Hippocampal formation (tissue), 2 donors: ENCODE measurements at regions not wholly inside any gene's neighbourhood (a gene's known extent, or its start where the extent isn't known, plus 50 kb on each side); places are given as distances from the start of the nearest gene placed in this dataset.

Experiments used
- DNase-seq, 2 donors: peaks; one replicate each; lab custom pipeline; 2025; lab: John Stamatoyannopoulos, UW

- no peak for DNase-seq
These were observed 129.0 kb upstream of the PRICKLE2 start for GRCh38 chr3:64354221-64354620.

- no peak for DNase-seq
These were observed 128.0 kb upstream of the PRICKLE2 start for GRCh38 chr3:64353226-64353625.

- no peak for DNase-seq
These were observed 127.3 kb upstream of the PRICKLE2 start for GRCh38 chr3:64352639-64352992.

GRCh38 chr3:64351713-64352638 lies 126.7 kb upstream of the PRICKLE2 start:
- no peak for DNase-seq

GRCh38 chr3:64349551-64349950 lies 124.3 kb upstream of the PRICKLE2 start:
- no peak for DNase-seq

GRCh38 chr3:64345371-64345770 lies 120.1 kb upstream of the PRICKLE2 start:
- DNase-seq, result no peak

- no peak for DNase-seq
These were observed 119.5 kb upstream of the PRICKLE2 start for GRCh38 chr3:64344721-64345207.

- DNase-seq, result no peak
These were observed 118.6 kb upstream of the PRICKLE2 start for GRCh38 chr3:64343689-64344430.

- DNase-seq, result no peak
These were observed 117.8 kb upstream of the PRICKLE2 start for GRCh38 chr3:64342940-64343688.

GRCh38 chr3:64341296-64341695 lies 116.0 kb upstream of the PRICKLE2 start:
- DNase-seq, result peak in 1 of 2 donors; percentile 27

GRCh38 chr3:64340641-64341101 lies 115.4 kb upstream of the PRICKLE2 start:
- no peak for DNase-seq

GRCh38 chr3:64336488-64336887 lies 111.2 kb upstream of the PRICKLE2 start:
- DNase-seq, result no peak

- DNase-seq, result no peak
These were observed 107.4 kb upstream of the PRICKLE2 start for GRCh38 chr3:64332459-64333350.

- DNase-seq, result no peak
These were observed 106.3 kb upstream of the PRICKLE2 start for GRCh38 chr3:64331605-64332004.

GRCh38 chr3:64329037-64329436 lies 103.8 kb upstream of the PRICKLE2 start:
- DNase-seq, result no peak

GRCh38 chr3:64327100-64327804 lies 102.0 kb upstream of the PRICKLE2 start:
- no peak for DNase-seq

GRCh38 chr3:64321747-64322146 lies 96.5 kb upstream of the PRICKLE2 start:
- no peak for DNase-seq

GRCh38 chr3:64319391-64319790 lies 94.1 kb upstream of the PRICKLE2 start:
- DNase-seq, result no peak

GRCh38 chr3:64318668-64319271 lies 93.5 kb upstream of the PRICKLE2 start:
- no peak for DNase-seq

- DNase-seq, result no peak
These were observed 92.7 kb upstream of the PRICKLE2 start for GRCh38 chr3:64318001-64318400.
